ENCODE measurements at regions not wholly inside any gene's neighbourhood (a gene's known extent, or its start where the extent isn't known, plus 50 kb on each side); places are given as distances from the start of the nearest gene placed in this dataset.

- Histone ChIP-seq H3K27ac (ENCODE audit: low read depth, low read length) (no peak overlapping the region), H3K4me3 (ENCODE audit: low read depth, low read length) (no peak overlapping the region), H3K4me1 (ENCODE audit: control insufficient read depth, insufficient read depth, low read length, unreplicated experiment) (no peaks in the 10 kb centered on the region), H3K27me3 (ENCODE audit: insufficient read depth, low read length) (no peaks in the 10 kb centered on the region), H3K79me2 (ENCODE audit: control insufficient read depth, insufficient read depth, low read length, unreplicated experiment) (no peaks in the 10 kb centered on the region), H3K36me3 (ENCODE audit: insufficient read depth, low read length) (no peaks in the 10 kb centered on the region), H2AFZ (ENCODE audit: low read length, unreplicated experiment) (no peak overlapping the region)
These were observed 451.5 kb upstream of the KIF2A start for GRCh38 chr5:61854531-61854930.

- no peaks in the 10 kb centered on the region for H3K4me1 ChIP-seq (ENCODE audit: control insufficient read depth, insufficient read depth, low read length, unreplicated experiment)
- H2AFZ ChIP-seq (ENCODE audit: low read length, unreplicated experiment): no peak overlapping the region
- no peak overlapping the region for H3K4me3 ChIP-seq (ENCODE audit: low read depth, low read length)
- no peak overlapping the region for H3K27ac ChIP-seq (ENCODE audit: low read depth, low read length)
- H3K36me3 ChIP-seq (ENCODE audit: insufficient read depth, low read length): no peaks in the 10 kb centered on the region
- no peaks in the 10 kb centered on the region for H3K27me3 ChIP-seq (ENCODE audit: insufficient read depth, low read length)
- no peaks in the 10 kb centered on the region for H3K79me2 ChIP-seq (ENCODE audit: control insufficient read depth, insufficient read depth, low read length, unreplicated experiment)
These were observed 445.0 kb upstream of the KIF2A start for GRCh38 chr5:61860978-61861377.

- Histone ChIP-seq H3K27ac (ENCODE audit: low read depth, low read length) (no peak overlapping the region), H3K4me3 (ENCODE audit: low read depth, low read length) (no peak overlapping the region), H3K4me1 (ENCODE audit: control insufficient read depth, insufficient read depth, low read length, unreplicated experiment) (no peaks in the 10 kb centered on the region), H3K27me3 (ENCODE audit: insufficient read depth, low read length) (no peaks in the 10 kb centered on the region), H3K79me2 (ENCODE audit: control insufficient read depth, insufficient read depth, low read length, unreplicated experiment) (no peaks in the 10 kb centered on the region), H3K36me3 (ENCODE audit: insufficient read depth, low read length) (no peaks in the 10 kb centered on the region), H2AFZ (ENCODE audit: low read length, unreplicated experiment) (no peak overlapping the region)
These were observed 439.1 kb upstream of the KIF2A start for GRCh38 chr5:61866930-61867329.

GRCh38 chr5:61869333-61869732, 436.7 kb upstream of the KIF2A start:
- H3K79me2 ChIP-seq (ENCODE audit: control insufficient read depth, insufficient read depth, low read length, unreplicated experiment): no peaks in the 10 kb centered on the region
- H3K36me3 ChIP-seq (ENCODE audit: insufficient read depth, low read length): no peaks in the 10 kb centered on the region
- H3K27ac ChIP-seq (ENCODE audit: low read depth, low read length): no peak overlapping the region
- H3K27me3 ChIP-seq (ENCODE audit: insufficient read depth, low read length): no peaks in the 10 kb centered on the region
- no peak overlapping the region for H2AFZ ChIP-seq (ENCODE audit: low read length, unreplicated experiment)
- H3K4me3 ChIP-seq (ENCODE audit: low read depth, low read length): no peak overlapping the region
- H3K4me1 ChIP-seq (ENCODE audit: control insufficient read depth, insufficient read depth, low read length, unreplicated experiment): no peaks in the 10 kb centered on the region

- H3K4me3 ChIP-seq (ENCODE audit: low read depth, low read length): no peak overlapping the region
- no peak overlapping the region for H2AFZ ChIP-seq (ENCODE audit: low read length, unreplicated experiment)
- no peaks in the 10 kb centered on the region for H3K36me3 ChIP-seq (ENCODE audit: insufficient read depth, low read length)
- H3K27me3 ChIP-seq (ENCODE audit: insufficient read depth, low read length): no peaks in the 10 kb centered on the region
- no peak overlapping the region for H3K27ac ChIP-seq (ENCODE audit: low read depth, low read length)
- H3K4me1 ChIP-seq (ENCODE audit: control insufficient read depth, insufficient read depth, low read length, unreplicated experiment): no peaks in the 10 kb centered on the region
- no peaks in the 10 kb centered on the region for H3K79me2 ChIP-seq (ENCODE audit: control insufficient read depth, insufficient read depth, low read length, unreplicated experiment)
These were observed 427.5 kb upstream of the KIF2A start for GRCh38 chr5:61878471-61878870.

GRCh38 chr5:61881821-61882487, 424.1 kb upstream of the KIF2A start:
- no peak overlapping the region for H3K27ac ChIP-seq (ENCODE audit: low read depth, low read length)
- no peak overlapping the region for H2AFZ ChIP-seq (ENCODE audit: low read length, unreplicated experiment)
- H3K4me1 ChIP-seq (ENCODE audit: control insufficient read depth, insufficient read depth, low read length, unreplicated experiment): no peaks in the 10 kb centered on the region
- no peaks in the 10 kb centered on the region for H3K79me2 ChIP-seq (ENCODE audit: control insufficient read depth, insufficient read depth, low read length, unreplicated experiment)
- no peaks in the 10 kb centered on the region for H3K27me3 ChIP-seq (ENCODE audit: insufficient read depth, low read length)
- no peak overlapping the region for H3K4me3 ChIP-seq (ENCODE audit: low read depth, low read length)
- no peaks in the 10 kb centered on the region for H3K36me3 ChIP-seq (ENCODE audit: insufficient read depth, low read length)

GRCh38 chr5:61882901-61883500, 423.0 kb upstream of the KIF2A start:
- Histone ChIP-seq H3K36me3 (ENCODE audit: insufficient read depth, low read length) (no peaks in the 10 kb centered on the region), H3K4me3 (ENCODE audit: low read depth, low read length) (no peak overlapping the region), H3K27ac (ENCODE audit: low read depth, low read length) (no peak overlapping the region), H3K79me2 (ENCODE audit: control insufficient read depth, insufficient read depth, low read length, unreplicated experiment) (no peaks in the 10 kb centered on the region), H2AFZ (ENCODE audit: low read length, unreplicated experiment) (no peak overlapping the region), H3K27me3 (ENCODE audit: insufficient read depth, low read length) (no peaks in the 10 kb centered on the region), H3K4me1 (ENCODE audit: control insufficient read depth, insufficient read depth, low read length, unreplicated experiment) (no peaks in the 10 kb centered on the region)

GRCh38 chr5:61884252-61884855, 421.7 kb upstream of the KIF2A start:
- no peaks in the 10 kb centered on the region for H3K4me1 ChIP-seq (ENCODE audit: control insufficient read depth, insufficient read depth, low read length, unreplicated experiment)
- H3K4me3 ChIP-seq (ENCODE audit: low read depth, low read length): no peak overlapping the region
- H3K27ac ChIP-seq (ENCODE audit: low read depth, low read length): no peak overlapping the region
- H3K27me3 ChIP-seq (ENCODE audit: insufficient read depth, low read length): no peaks in the 10 kb centered on the region
- no peaks in the 10 kb centered on the region for H3K79me2 ChIP-seq (ENCODE audit: control insufficient read depth, insufficient read depth, low read length, unreplicated experiment)
- H2AFZ ChIP-seq (ENCODE audit: low read length, unreplicated experiment): no peak overlapping the region
- no peaks in the 10 kb centered on the region for H3K36me3 ChIP-seq (ENCODE audit: insufficient read depth, low read length)

GRCh38 chr5:61886214-61886613, 419.8 kb upstream of the KIF2A start:
- no peak overlapping the region for H2AFZ ChIP-seq (ENCODE audit: low read length, unreplicated experiment)
- H3K36me3 ChIP-seq (ENCODE audit: insufficient read depth, low read length): no peaks in the 10 kb centered on the region
- H3K27me3 ChIP-seq (ENCODE audit: insufficient read depth, low read length): no peaks in the 10 kb centered on the region

GRCh38 chr5:61887271-61887670, 418.7 kb upstream of the KIF2A start:
- Histone ChIP-seq H3K27ac (ENCODE audit: low read depth, low read length) (no peak overlapping the region), H3K4me1 (ENCODE audit: control insufficient read depth, insufficient read depth, low read length, unreplicated experiment) (no peaks in the 10 kb centered on the region), H3K4me3 (ENCODE audit: low read depth, low read length) (no peak overlapping the region), H3K36me3 (ENCODE audit: insufficient read depth, low read length) (no peaks in the 10 kb centered on the region), H3K79me2 (ENCODE audit: control insufficient read depth, insufficient read depth, low read length, unreplicated experiment) (no peaks in the 10 kb centered on the region), H2AFZ (ENCODE audit: low read length, unreplicated experiment) (no peak overlapping the region), H3K27me3 (ENCODE audit: insufficient read depth, low read length) (no peaks in the 10 kb centered on the region)

More at GRCh38 chr5:61886214-61886613, 419.8 kb upstream of the KIF2A start:
- Histone ChIP-seq H3K27ac (ENCODE audit: low read depth, low read length) (no peak overlapping the region), H3K4me1 (ENCODE audit: control insufficient read depth, insufficient read depth, low read length, unreplicated experiment) (no peaks in the 10 kb centered on the region), H3K79me2 (ENCODE audit: control insufficient read depth, insufficient read depth, low read length, unreplicated experiment) (no peaks in the 10 kb centered on the region), H3K4me3 (ENCODE audit: low read depth, low read length) (no peak overlapping the region)

- Histone ChIP-seq H3K4me3 (ENCODE audit: low read depth, low read length) (no peak overlapping the region), H3K4me1 (ENCODE audit: control insufficient read depth, insufficient read depth, low read length, unreplicated experiment) (no peaks in the 10 kb centered on the region), H3K27ac (ENCODE audit: low read depth, low read length) (no peak overlapping the region), H3K79me2 (ENCODE audit: control insufficient read depth, insufficient read depth, low read length, unreplicated experiment) (no peaks in the 10 kb centered on the region), H2AFZ (ENCODE audit: low read length, unreplicated experiment) (no peak overlapping the region), H3K36me3 (ENCODE audit: insufficient read depth, low read length) (no peaks in the 10 kb centered on the region), H3K27me3 (ENCODE audit: insufficient read depth, low read length) (no peaks in the 10 kb centered on the region)
These were observed 412.0 kb upstream of the KIF2A start for GRCh38 chr5:61894046-61894445.

Measured in ACC112 (cell line).